GM23338 (cell line): ENCODE measurements at regions not wholly inside any gene's neighbourhood (a gene's known extent, or its start where the extent isn't known, plus 50 kb on each side); places are given as distances from the start of the nearest gene placed in this dataset.

ENCODE experiments used
- JUNB ChIP-seq: IDR thresholded peaks from one replicate; pipeline ENCODE4 v1.6.1; 2016; ENCODE audit warnings: antibody characterized with exemption; ENCODE audit not compliant: unreplicated experiment
- TF ChIP-seq, protein P1 (sequence below), 2 experiments: fragments of 200-600 bp in 1 of 2; sonication (generic) in 1 of 2; conservative IDR thresholded peaks; 2 replicates each; pipeline versions ENCODE4 v1.5.1 to v1.6.1; 2016 to 2017; ENCODE audit warnings: antibody characterized with exemption in 2 of 2, low read depth in 2 of 2, mild to moderate bottlenecking in 2 of 2, moderate library complexity in 1 of 2

DNA sequence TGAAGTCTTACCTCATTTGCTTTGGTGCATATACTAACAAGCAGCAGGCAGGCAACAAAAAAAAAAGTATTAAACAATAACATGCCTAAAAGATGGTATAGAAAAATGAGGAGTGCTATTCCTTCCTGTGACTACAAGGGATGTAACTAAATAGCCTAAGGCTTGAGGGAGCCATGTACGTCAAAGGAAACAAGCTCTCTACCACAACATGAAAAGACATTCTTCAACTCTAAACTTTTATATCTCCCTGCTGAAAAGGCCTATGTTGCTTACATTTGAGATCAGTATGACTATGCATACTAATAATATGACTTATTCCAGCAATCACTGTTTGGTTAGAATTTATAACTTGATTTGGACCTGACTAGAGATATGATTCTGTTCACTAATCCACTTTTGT lies 347.9 kb downstream of the ADCYAP1 start:
- TF ChIP-seq, protein P1, sequence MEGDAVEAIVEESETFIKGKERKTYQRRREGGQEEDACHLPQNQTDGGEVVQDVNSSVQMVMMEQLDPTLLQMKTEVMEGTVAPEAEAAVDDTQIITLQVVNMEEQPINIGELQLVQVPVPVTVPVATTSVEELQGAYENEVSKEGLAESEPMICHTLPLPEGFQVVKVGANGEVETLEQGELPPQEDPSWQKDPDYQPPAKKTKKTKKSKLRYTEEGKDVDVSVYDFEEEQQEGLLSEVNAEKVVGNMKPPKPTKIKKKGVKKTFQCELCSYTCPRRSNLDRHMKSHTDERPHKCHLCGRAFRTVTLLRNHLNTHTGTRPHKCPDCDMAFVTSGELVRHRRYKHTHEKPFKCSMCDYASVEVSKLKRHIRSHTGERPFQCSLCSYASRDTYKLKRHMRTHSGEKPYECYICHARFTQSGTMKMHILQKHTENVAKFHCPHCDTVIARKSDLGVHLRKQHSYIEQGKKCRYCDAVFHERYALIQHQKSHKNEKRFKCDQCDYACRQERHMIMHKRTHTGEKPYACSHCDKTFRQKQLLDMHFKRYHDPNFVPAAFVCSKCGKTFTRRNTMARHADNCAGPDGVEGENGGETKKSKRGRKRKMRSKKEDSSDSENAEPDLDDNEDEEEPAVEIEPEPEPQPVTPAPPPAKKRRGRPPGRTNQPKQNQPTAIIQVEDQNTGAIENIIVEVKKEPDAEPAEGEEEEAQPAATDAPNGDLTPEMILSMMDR (conservative IDR thresholded peaks at IDR 0.05; ENCODE audit: low read depth in 2 of 2), result no peak
- no peak for TF ChIP-seq JUNB
